Inflammatory macrophage treated with lipopolysaccharide for 4 hours (primary cell): ENCODE measurements at regions not wholly inside any gene's neighbourhood (a gene's known extent, or its start where the extent isn't known, plus 50 kb on each side); places are given as distances from the start of the nearest gene placed in this dataset.
"Not testable (repeated sequence)": the region's sequence is repeated elsewhere in the genome, so short reads cannot be mapped to it uniquely, and the experiment has no call there.

ENCODE experiments used
- DNase-seq: peaks from one replicate; pipeline ENCODE4 v3.0.0-alpha.2; 2020

DNA sequence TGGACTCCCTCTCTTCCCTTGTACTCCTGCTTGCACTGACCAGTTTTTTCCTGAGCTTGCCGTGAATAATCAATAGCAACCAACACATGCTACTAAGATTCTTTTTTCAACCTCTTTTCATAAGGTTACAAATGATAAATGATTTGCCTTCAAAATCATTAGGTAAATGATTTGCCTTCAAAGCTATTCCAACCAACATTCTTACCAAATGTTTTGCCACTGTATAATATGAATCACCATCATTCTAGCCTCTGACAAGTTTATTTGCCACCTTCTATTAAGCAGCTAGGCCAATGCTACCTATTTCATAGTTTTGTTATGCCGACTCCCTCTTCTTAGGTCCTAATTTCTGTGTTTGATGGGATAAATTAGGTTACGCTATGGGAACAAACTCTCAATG, 385.1 kb downstream of the DTWD2 start:
- no peak for DNase-seq

DNA sequence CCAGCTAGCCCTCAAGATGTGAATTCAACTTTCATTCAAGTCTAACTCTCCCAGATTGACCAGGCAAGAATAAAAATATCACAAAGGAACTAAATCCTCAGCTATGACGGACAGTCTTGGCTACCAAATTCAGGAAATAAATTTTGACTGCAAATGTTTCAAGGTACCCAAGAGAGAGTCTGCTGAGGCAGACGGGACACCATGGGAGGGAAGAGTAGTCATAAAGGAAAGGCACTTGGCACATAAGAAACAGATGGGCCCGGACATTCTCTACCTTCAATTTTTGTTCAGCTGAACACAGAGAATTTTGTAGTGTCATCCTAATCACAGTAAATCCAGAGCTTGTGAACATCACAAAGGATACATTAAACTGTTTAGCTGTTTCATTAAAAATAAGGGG, 390.0 kb downstream of the DTWD2 start:
- DNase-seq = no peak

GRCh38 chr5:118597543-118597942, 390.8 kb downstream of the DTWD2 start:
- no peak for DNase-seq

DNA sequence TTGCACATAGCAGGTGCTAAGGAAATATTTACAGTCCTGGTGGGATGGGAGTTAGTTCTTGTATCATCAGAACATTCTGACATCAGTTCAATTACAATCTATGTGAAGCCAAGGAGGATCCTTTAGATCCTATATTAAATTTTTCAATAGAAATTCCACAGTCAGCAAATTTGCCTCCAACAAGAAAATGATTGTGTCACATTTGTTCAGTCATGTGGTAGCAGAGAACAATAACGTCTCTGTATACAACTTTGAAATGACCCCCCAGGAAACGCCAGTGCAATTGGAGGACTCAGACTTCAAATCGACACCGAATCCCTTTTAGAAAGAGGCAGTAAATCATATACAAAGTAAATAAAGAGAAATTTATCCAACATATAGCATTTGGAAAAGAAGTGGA, 392.1 kb downstream of the DTWD2 start:
- no peak for DNase-seq

DNA sequence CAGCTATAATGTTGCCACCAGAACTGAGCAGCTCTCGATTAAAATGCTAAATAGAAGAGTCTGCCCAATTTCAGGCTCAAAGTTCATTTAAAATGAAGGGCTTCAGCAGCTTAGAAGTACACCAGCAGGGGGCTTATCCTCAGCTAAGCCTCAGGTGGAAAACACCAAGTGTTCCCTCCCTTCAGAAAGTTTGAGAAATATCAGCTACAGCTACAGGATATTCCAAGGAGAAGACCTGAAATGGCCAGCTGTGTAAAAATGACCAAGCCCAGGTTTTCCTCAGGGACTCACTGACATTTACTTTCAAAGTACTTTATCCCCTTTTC, 395.4 kb downstream of the DTWD2 start:
- no peak for DNase-seq

DNA sequence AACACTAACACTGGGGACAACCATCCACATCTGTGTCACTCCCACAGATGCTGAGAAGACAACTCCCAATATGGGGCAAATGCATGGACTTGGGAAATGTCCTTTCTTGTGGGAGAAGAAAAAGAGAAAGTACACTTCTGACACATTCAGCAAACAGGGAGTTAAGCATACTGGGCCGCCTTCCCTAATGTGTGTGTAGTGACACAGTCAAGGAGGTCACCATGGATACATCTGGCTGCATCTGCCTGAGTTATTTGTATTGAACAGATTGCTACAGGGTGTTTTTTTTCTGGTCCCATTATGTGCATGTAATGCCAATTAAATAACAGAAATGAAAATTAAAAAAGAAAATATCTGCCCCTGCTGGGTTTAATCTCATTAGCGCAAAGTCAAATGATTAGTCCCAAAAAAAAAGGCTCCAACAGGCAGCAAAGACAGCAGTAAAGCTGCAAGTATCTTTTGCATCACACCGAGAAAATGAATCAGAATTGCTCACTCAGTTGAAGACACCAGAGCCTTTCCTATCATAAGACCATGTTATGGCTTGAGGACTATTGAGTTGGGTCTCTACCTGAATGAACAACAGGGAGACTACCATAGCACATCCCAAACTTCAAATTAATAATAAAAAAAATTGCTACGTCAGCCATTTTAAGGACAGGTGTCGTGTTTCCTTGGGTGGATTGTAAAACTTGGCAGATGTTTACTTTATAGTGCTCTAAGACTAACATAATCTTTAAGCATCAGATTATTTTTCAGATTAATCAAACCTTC, 395.9 kb downstream of the DTWD2 start:
- no peak for DNase-seq

DNA sequence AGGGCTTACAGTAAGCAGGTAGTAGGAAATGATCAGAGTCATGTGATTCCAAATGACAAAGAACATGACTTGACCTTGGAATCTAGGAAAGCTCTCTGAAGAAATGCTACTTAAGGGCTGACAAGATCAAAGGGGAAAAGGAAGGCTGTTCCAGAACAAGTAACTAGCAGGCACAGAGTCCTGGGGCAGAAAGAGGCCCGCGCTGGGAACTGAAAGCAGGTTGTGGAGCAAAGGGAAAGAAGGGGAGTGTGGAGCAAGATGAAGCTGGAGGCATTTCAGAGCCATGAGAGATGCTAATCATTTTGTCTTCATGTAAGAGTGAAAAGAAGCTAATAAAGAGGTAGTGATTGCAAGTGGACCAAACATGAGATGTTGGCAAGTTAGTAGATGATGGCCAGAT, 397.5 kb downstream of the DTWD2 start:
- no peak for DNase-seq

- no peak for DNase-seq
These were observed 407.4 kb downstream of the DTWD2 start for GRCh38 chr5:118580949-118581348.

DNA sequence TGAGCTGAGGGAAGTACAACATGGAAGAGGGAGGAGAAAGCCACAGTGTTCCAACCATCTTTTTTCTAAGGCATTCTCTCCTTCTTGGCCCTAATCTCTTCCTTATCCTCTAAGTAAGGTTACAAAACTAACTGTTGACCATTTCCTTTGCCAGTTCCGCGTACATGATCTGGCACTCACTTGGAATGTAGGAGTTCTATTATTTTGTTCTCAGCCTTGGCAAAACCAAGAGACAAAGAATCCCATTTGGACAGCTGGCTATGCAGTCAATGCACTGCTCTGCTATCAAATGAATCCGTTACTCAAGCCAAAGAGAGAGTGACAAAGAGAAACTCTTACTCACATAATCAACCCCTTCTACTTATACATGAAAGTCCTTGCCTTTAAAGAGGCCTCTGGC, 410.3 kb downstream of the DTWD2 start:
- no peak for DNase-seq

DNA sequence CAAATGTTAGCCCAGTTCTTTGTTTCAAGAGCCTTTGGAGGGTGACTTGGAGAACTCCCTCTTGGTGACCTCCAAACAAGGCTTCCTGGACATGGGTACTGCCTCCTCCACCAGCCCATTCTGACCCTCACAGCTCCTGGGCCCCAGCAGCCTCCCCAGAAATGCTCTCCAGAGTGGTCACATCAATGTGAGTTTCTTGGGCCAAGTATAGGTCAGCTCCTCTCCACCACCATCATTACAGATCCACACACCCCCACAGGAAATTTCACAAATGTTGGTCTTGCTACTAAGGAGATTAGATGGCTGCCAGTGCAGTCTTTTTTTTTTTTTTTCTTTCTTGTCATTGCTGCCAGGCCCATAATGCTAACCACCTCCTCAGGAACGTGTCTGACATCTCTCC, 410.7 kb downstream of the DTWD2 start:
- no peak for DNase-seq

GRCh38 chr5:118570276-118570675, 418.1 kb downstream of the DTWD2 start:
- not testable (repeated sequence) for DNase-seq

GRCh38 chr5:118569596-118569995, 418.8 kb downstream of the DTWD2 start:
- DNase-seq = not testable (repeated sequence)

GRCh38 chr5:118565335-118565971, 422.9 kb downstream of the DTWD2 start:
- DNase-seq = no peak

GRCh38 chr5:118561971-118562370, 426.4 kb downstream of the DTWD2 start:
- DNase-seq = no peak

DNA sequence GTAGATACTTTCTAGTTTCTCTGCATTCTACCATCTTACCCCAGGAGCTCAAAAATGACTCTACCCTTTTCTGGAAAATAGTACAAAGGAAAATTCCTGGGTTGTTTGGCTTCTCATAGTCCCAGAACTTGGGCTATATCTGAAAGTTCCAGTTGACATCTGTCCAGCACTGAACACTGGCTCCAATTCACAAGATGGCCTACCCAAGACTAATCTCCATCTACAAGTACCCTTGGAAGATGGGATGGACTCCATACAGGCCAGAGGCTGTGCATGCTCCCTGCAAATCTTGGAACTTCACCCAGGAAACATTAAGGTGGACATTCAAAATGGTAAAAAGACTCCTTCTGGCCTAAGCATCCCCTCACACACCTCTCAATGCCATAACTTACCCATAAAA, 427.1 kb downstream of the DTWD2 start:
- no peak for DNase-seq

GRCh38 chr5:118558871-118559270, 429.5 kb downstream of the DTWD2 start:
- DNase-seq = no peak

DNA sequence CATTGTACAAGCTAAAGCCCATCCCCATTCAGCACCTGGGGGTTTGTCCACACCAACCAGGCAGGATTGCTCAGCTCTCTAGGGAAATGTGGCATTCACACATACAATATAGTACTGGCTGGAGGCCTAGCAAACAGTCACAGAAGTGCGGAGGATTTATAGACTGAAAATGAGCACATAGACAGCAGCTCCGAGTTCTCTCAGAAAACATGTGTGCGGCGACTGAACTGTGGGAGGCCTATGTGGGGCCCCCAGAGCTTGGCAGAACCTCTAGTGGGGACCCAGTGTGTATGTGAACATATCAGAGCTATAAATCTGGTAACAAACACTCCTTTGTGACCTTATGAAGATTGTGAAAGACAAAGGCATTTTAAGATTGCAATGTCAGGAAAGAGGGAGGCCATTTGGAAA, 431.1 kb downstream of the DTWD2 start:
- DNase-seq = no peak

- DNase-seq = no peak
These were observed 431.6 kb downstream of the DTWD2 start for GRCh38 chr5:118556792-118557191.

GRCh38 chr5:118555727-118556126, 432.6 kb downstream of the DTWD2 start:
- DNase-seq = no peak

- no peak for DNase-seq
These were observed 433.4 kb downstream of the DTWD2 start for GRCh38 chr5:118554981-118555380.

DNA sequence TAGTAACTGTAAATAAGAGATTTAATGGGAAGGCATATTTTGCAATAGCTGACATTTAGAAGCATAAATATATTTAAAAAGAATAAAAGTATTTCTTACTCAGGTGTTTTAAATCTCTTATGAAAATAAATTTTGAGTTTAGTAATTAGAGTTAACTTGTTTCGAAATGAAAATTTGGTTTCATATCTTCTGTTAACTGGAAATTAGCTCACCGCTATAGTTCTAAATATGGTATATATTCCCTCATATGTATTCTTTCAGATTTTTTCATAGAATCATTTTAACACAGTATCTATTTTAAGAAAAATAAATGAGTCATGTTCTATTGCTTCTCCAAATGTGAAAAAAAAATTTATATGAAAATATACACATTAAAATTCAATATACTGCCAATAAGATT, 434.1 kb downstream of the DTWD2 start:
- no peak for DNase-seq

- DNase-seq = no peak
These were observed 434.7 kb downstream of the DTWD2 start for GRCh38 chr5:118553662-118554061.

- no peak for DNase-seq
These were observed 435.5 kb downstream of the DTWD2 start for GRCh38 chr5:118552731-118553360.

DNA sequence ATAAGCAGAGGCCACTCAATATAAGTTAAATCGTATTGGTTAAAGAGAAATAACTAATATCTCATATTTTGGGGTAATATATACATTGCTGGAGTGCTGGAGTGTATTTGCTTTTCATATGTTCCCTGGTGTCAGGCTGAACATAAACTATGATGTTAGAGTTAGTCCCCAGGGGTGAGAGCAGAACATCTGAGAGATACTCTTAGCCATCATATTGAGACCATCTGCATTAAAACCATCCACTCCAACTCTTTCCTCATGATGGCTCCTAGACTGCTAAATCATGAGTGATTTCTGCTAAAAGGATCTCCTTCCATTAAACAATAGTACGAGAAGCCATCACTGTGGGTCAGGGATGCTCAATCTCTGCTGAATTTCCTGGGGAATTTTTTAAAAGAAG, 436.2 kb downstream of the DTWD2 start:
- DNase-seq = no peak

- no peak for DNase-seq
These were observed 436.6 kb downstream of the DTWD2 start for GRCh38 chr5:118551716-118552115.
